HL-60 (cell line): ENCODE measurements at regions not wholly inside any gene's neighbourhood (a gene's known extent, or its start where the extent isn't known, plus 50 kb on each side); places are given as distances from the start of the nearest gene placed in this dataset.
"Not testable (repeated sequence)": the region's sequence is repeated elsewhere in the genome, so short reads cannot be mapped to it uniquely, and the experiment has no call there.

Experiments
- DNase-seq, 2 experiments: peaks; one replicate each; pipeline ENCODE4 v3.0.0-alpha.2; 2010 to 2020; ENCODE audit warnings: low read depth in 1 of 2, low spot score in 1 of 2
- H3K27ac ChIP-seq: fragments of 250-450 bp; sonication (Bioruptor Pico); replicated peaks from 2 replicates; pipeline ENCODE4 v1.5.1; 2020; ENCODE audit warnings: mild to moderate bottlenecking, moderate library complexity
- H3K27me3 ChIP-seq: fragments of 250-450 bp; sonication (Bioruptor Pico); 2 replicates; pipeline ENCODE4 v1.5.1; 2021; ENCODE audit warnings: mild to moderate bottlenecking, moderate library complexity; ENCODE audit not compliant: insufficient read depth, poor library complexity, severe bottlenecking
- H3K4me3 ChIP-seq: replicated peaks from 2 replicates; pipeline ENCODE4 v1.5.1; 2011; ENCODE audit warnings: mild to moderate bottlenecking, control low read depth, low read length; ENCODE audit not compliant: insufficient read depth
- GABPA ChIP-seq: IDR thresholded peaks from 2 replicates; pipeline ENCODE4 v1.6.1; 2012; ENCODE audit warnings: low read depth
- POLR2AphosphoS5 ChIP-seq: IDR thresholded peaks from 2 replicates; pipeline ENCODE4 v1.6.1; 2012; ENCODE audit warnings: low read depth
- SPI1 ChIP-seq: IDR thresholded peaks from 2 replicates; pipeline ENCODE4 v1.6.1; 2012; ENCODE audit warnings: low read depth, mild to moderate bottlenecking, borderline replicate concordance
- TF ChIP-seq, protein P1 (sequence below): IDR thresholded peaks from one replicate; pipeline ENCODE4 v1.5.1; 2011; ENCODE audit warnings: low read length, control low read depth, inconsistent platforms; ENCODE audit not compliant: insufficient read depth
- TF ChIP-seq, protein P2 (sequence below): IDR thresholded peaks from 2 replicates; pipeline ENCODE4 v1.6.1; 2012; ENCODE audit warnings: low read depth; ENCODE audit not compliant: insufficient replicate concordance

DNA sequence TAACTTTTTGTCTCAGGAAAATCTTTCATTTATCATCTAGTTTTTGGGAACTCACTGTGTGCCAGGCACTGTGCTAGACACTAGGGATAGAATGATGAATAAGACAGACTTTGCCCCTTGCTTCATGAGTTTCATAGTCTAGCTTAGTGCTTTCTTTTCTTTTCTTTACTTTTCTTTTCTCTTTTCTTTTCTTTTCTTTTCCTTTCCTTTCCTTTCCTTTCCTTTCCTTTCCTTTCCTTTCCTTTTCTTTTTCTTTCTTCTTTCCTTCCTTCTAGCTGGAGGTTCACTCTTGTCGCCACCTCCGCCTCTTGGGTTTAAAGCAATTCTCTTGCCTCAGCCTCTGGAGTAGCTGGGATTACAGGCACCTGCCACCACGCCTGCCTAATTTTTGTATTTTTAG is 172.9 kb downstream of the EDEM1 start:
- TF ChIP-seq, protein P1, sequence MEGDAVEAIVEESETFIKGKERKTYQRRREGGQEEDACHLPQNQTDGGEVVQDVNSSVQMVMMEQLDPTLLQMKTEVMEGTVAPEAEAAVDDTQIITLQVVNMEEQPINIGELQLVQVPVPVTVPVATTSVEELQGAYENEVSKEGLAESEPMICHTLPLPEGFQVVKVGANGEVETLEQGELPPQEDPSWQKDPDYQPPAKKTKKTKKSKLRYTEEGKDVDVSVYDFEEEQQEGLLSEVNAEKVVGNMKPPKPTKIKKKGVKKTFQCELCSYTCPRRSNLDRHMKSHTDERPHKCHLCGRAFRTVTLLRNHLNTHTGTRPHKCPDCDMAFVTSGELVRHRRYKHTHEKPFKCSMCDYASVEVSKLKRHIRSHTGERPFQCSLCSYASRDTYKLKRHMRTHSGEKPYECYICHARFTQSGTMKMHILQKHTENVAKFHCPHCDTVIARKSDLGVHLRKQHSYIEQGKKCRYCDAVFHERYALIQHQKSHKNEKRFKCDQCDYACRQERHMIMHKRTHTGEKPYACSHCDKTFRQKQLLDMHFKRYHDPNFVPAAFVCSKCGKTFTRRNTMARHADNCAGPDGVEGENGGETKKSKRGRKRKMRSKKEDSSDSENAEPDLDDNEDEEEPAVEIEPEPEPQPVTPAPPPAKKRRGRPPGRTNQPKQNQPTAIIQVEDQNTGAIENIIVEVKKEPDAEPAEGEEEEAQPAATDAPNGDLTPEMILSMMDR: no peak
- TF ChIP-seq, protein P2, sequence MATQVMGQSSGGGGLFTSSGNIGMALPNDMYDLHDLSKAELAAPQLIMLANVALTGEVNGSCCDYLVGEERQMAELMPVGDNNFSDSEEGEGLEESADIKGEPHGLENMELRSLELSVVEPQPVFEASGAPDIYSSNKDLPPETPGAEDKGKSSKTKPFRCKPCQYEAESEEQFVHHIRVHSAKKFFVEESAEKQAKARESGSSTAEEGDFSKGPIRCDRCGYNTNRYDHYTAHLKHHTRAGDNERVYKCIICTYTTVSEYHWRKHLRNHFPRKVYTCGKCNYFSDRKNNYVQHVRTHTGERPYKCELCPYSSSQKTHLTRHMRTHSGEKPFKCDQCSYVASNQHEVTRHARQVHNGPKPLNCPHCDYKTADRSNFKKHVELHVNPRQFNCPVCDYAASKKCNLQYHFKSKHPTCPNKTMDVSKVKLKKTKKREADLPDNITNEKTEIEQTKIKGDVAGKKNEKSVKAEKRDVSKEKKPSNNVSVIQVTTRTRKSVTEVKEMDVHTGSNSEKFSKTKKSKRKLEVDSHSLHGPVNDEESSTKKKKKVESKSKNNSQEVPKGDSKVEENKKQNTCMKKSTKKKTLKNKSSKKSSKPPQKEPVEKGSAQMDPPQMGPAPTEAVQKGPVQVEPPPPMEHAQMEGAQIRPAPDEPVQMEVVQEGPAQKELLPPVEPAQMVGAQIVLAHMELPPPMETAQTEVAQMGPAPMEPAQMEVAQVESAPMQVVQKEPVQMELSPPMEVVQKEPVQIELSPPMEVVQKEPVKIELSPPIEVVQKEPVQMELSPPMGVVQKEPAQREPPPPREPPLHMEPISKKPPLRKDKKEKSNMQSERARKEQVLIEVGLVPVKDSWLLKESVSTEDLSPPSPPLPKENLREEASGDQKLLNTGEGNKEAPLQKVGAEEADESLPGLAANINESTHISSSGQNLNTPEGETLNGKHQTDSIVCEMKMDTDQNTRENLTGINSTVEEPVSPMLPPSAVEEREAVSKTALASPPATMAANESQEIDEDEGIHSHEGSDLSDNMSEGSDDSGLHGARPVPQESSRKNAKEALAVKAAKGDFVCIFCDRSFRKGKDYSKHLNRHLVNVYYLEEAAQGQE: no peak
- TF ChIP-seq SPI1: no peak
- TF ChIP-seq GABPA: no peak
- no peak for TF ChIP-seq POLR2AphosphoS5
- Histone ChIP-seq H3K4me3 (no peak overlapping the region), H3K27me3 (no peaks in the 10 kb centered on the region), H3K27ac (no peak overlapping the region)
- DNase-seq: no peak

DNA sequence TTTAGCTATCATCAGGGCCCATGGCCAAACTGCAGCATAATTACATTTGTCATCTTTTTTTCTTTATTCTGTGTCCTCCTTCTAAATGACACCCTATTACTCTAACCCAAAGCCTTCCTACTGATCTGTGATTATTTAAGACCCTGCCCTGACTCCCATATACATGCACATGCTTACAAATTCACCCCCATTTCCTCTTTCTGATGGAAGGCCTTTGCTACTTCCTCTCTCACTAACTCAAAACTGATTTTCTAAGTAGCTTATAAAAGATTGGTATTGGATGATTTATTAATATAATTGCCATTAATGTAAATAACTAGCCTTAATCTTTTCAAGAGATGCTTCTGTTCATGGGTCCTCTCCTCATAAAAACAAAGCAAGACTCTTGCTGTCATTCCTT is 179.2 kb downstream of the EDEM1 start:
- TF ChIP-seq POLR2AphosphoS5: no peak
- peak; percentile 75; the same call in 1 of the 2 replicates for TF ChIP-seq SPI1
- TF ChIP-seq GABPA: no peak
- TF ChIP-seq, protein P2: no peak
- TF ChIP-seq, protein P1: no peak
- H3K4me3 ChIP-seq: no peak overlapping the region
- DNase-seq: no peak

DNA sequence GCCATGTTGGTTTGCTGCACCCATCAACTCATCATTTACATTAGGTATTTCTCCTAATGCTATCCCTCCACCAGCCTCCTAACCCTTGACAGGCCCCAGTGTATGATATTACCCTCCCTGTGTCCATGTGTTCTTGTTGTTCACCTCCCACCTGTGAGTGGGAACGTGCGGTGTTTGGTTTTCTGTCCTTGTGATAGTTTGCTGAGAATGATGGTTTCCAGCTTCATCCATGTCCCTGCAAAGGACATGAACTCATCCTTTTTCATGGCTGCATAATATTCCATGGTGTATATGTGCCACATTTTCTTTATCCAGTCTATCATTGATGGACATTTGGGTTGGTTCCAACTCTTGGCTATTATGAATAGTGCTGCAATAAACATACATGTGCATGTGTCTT is 184.0 kb downstream of the EDEM1 start:
- not testable (repeated sequence) for H3K27ac ChIP-seq, H3K27me3 ChIP-seq, DNase-seq, H3K4me3 ChIP-seq

More for the DNA sequence above, 179.2 kb downstream of the EDEM1 start:
- H3K27me3 ChIP-seq: no peaks in the 10 kb centered on the region
- no peak overlapping the region for H3K27ac ChIP-seq

DNA sequence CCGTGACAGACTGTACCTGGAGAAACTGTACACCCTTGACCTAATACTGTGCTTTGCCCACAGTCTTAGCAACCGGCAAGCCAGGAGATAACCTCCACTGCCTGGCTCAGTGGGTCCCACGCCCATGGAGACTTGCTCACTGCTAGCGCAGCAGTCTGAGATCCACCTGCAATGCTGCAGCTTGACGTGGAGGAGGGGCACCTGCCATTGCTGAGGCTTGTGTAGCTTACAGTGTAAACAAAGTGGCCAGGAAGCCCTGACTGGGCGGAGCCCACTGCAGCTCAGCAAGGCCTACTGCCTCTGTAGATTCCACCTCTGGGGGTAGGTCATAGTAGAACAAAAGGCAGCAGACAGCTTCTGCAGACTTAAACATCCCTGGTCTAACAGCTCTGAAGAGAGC is 189.3 kb downstream of the EDEM1 start:
- no peaks in the 10 kb centered on the region for H3K27me3 ChIP-seq
- no peak overlapping the region for H3K4me3 ChIP-seq
- TF ChIP-seq GABPA: no peak
- TF ChIP-seq POLR2AphosphoS5: no peak
- TF ChIP-seq, protein P2: no peak
- TF ChIP-seq, protein P1: no peak
- TF ChIP-seq SPI1: no peak
- no peak overlapping the region for H3K27ac ChIP-seq
- DNase-seq: no peak

DNA sequence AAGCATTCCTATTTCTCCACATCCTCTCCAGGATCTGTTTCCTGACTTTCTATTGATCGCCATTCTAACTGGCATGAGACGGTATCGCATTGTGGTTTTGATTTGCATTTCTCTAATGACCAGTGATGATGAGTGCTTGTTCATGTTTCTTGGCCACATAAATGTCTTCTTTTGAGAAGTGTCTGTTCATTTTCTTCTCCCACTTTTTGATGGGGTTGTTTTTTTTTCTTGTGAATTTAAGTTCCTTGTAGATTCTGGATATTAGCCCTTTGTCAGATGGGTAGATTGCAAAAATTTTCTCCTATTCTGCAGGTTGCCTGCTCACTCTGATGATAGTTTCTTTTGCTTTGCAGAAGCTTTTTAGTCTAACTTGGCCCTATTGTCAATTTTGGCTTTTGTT is 191.8 kb downstream of the EDEM1 start:
- DNase-seq, H3K27ac ChIP-seq, H3K27me3 ChIP-seq, H3K4me3 ChIP-seq: not testable (repeated sequence)

DNA sequence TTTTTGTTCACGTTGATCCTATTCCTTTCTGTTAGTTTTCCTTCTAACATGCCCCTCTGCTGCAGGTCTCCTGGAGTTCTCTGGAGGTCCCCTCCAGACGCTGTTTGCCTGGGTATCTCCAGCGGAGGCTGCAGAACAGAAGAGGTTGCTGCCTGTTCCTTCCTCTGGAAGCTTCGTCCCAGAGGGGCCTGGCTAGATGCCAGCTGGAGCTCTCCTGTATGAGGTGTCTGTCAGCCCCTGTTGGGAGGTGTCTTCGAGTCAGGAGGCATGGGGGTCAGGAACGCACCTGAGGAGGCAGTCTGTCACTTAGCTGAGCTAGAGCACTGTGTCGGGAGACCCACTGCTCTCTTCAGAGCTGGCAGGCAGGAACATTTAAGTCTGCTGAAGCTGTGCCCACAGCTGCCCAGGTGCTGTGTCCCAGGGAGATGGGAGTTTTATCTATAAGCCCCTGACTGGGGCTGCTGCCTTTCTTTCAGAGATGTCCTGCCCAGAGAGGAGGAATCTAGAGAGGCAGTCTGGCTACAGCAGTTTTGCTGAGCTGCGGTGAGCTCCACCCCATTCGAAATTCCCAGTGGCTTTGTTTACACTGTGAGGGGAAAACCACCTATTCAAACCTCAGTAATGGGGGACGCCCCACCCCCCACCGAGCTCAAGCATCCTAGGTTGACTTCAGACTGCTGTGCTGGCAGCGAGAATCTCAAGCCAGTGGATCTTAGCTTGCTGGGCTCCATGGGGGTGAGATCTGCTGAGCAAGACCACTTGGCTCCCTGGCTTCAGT is 196.2 kb downstream of the EDEM1 start:
- not testable (repeated sequence) for H3K4me3 ChIP-seq, DNase-seq, H3K27ac ChIP-seq, H3K27me3 ChIP-seq
